ENCODE measurements at regions not wholly inside any gene's neighbourhood (a gene's known extent, or its start where the extent isn't known, plus 50 kb on each side); places are given as distances from the start of the nearest gene placed in this dataset.

DNA sequence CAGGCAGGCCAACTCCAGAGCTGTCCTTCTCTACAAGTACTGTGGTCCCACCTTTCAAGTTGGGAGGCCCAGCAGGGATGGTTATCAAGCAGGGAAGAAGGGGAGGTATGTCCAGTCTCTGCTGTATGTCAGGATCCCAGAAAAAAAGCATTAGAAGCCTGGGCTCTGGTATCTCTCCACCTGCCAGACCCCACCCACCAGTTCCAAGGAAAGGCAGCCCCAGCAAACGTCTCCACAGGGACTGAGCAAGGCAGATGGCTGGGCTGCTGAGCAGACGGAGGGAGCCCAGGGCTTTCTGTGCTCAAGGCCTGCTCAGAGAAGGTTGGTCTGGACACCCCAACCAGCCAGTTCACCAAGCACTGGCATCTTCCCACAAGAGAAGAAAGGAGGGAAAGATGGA is 287.8 kb downstream of the XXYLT1 start:
- no peak for TF ChIP-seq POLR2AphosphoS5 (IDR thresholded peaks at IDR 0.05)
- TF ChIP-seq, protein P1, sequence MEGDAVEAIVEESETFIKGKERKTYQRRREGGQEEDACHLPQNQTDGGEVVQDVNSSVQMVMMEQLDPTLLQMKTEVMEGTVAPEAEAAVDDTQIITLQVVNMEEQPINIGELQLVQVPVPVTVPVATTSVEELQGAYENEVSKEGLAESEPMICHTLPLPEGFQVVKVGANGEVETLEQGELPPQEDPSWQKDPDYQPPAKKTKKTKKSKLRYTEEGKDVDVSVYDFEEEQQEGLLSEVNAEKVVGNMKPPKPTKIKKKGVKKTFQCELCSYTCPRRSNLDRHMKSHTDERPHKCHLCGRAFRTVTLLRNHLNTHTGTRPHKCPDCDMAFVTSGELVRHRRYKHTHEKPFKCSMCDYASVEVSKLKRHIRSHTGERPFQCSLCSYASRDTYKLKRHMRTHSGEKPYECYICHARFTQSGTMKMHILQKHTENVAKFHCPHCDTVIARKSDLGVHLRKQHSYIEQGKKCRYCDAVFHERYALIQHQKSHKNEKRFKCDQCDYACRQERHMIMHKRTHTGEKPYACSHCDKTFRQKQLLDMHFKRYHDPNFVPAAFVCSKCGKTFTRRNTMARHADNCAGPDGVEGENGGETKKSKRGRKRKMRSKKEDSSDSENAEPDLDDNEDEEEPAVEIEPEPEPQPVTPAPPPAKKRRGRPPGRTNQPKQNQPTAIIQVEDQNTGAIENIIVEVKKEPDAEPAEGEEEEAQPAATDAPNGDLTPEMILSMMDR (IDR thresholded peaks at IDR 0.05), result no peak
- TF ChIP-seq POLR2A (IDR thresholded peaks at IDR 0.05), result no peak
- intact Hi-C loops (cut with DNase I; ENCODE audit: low total_unique reads), result no loop called here
- Histone ChIP-seq H3K36me3 (no peaks in the 10 kb centered on the region), H3K4me3 (no peak overlapping the region), H3K27me3 (no peaks in the 10 kb centered on the region), H3K27ac (no peak overlapping the region), H3K9me3 (peaks cover 0 to 2% of the 10 kb centered on the region in 2 donors), H3K4me1 (no peaks in the 10 kb centered on the region)
- peak in 1 of 2 donors; percentile 12 for DNase-seq (ENCODE audit: low spot score in 2 of 2)

DNA sequence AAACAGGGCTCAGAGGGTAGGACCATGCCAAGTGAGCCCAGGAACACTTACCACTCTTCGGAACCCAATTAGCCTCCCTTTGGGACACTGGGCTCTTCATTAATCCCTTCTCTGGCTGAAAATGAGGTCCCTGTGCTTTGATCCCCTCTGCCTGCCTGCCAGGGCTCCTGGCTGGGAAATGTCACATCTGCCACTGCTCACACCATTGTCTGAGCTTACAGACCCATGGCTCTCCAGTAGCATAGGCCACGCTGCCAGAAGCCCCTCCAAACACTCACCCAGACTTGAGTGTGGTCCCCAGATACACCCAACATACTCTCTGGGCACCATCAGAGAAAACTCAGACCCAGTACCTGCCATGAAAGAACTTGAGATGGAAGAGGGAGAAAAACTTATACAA is 287.3 kb downstream of the XXYLT1 start:
- peaks cover 0 to 2% of the 10 kb centered on the region in 2 donors for H3K9me3 ChIP-seq
- intact Hi-C loops (cut with DNase I; ENCODE audit: low total_unique reads), result no loop called here
- no peak overlapping the region for H3K27ac ChIP-seq
- H3K4me1 ChIP-seq, result no peaks in the 10 kb centered on the region
- no peaks in the 10 kb centered on the region for H3K27me3 ChIP-seq
- DNase-seq (ENCODE audit: low spot score in 2 of 2), result peak in 1 of 2 donors; percentile 0
- H3K36me3 ChIP-seq, result no peaks in the 10 kb centered on the region
- H3K4me3 ChIP-seq, result no peak overlapping the region
- TF ChIP-seq, protein P1 (IDR thresholded peaks at IDR 0.05), result no peak
- no peak for TF ChIP-seq POLR2A (IDR thresholded peaks at IDR 0.05)
- TF ChIP-seq POLR2AphosphoS5 (IDR thresholded peaks at IDR 0.05), result no peak

DNA sequence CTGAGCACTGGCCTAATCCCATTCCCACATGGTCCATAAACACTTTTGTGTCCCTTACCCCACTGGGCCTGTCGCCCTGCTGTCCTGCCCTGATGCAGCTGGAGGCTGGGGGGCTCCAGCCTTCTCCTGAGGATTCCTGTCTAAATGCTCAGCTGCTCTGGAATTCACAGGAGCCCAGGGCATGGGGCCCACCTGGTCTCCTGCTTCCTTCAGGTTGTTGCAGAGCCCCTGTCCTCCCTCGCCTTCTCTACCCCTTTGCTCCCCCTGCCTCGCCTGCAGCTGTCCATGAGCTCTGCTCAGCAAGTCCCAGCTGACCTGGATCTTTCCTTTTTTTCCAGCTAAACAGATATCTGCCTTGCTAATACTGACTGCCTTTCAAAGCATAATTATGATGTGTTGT is 286.9 kb downstream of the XXYLT1 start:
- intact Hi-C loops (cut with DNase I; ENCODE audit: low total_unique reads), result no loop called here
- peak in 1 of 2 donors; percentile 6 for DNase-seq (ENCODE audit: low spot score in 2 of 2)
- no peak for TF ChIP-seq POLR2AphosphoS5 (IDR thresholded peaks at IDR 0.05)
- TF ChIP-seq, protein P1 (IDR thresholded peaks at IDR 0.05), result no peak
- no peak for TF ChIP-seq POLR2A (IDR thresholded peaks at IDR 0.05)

DNA sequence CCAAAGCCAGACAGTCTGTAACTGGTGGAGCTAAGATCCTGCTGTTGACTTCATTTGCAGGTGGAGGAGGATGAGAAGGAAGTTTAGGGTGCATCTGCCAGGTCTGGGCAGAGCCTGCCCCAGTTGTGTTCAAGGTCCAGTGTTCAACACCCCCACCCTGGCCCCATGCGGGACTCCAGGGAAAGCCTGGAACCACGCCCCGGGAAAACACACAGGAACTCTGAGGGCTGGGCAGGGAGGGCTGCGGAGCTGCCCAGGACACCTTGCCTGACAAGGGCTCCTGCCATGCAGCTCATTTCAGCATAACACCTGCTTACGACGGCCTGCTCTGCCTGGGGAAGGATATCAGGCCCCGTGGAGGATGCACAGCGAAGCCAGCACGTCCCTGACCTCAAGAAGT is 286.3 kb downstream of the XXYLT1 start:
- Histone ChIP-seq H3K27me3 (no peaks in the 10 kb centered on the region), H3K36me3 (no peaks in the 10 kb centered on the region), H3K4me1 (no peaks in the 10 kb centered on the region), H3K4me3 (peak overlapping the region in 2 of 3 donors; percentile 16 to 48), H3K9me3 (peaks cover 0 to 2% of the 10 kb centered on the region in 2 donors), H3K27ac (no peak overlapping the region)
- intact Hi-C loops (cut with DNase I; ENCODE audit: low total_unique reads), result no loop called here
- DNase-seq (ENCODE audit: low spot score in 2 of 2), result peak in 1 of 2 donors; percentile 17
- TF ChIP-seq, protein P1 (IDR thresholded peaks at IDR 0.05), result no peak
- TF ChIP-seq POLR2AphosphoS5 (IDR thresholded peaks at IDR 0.05), result no peak
- no peak for TF ChIP-seq POLR2A (IDR thresholded peaks at IDR 0.05)

More for the DNA sequence above, 286.9 kb downstream of the XXYLT1 start:
- H3K9me3 ChIP-seq, result peaks cover 0 to 2% of the 10 kb centered on the region in 2 donors
- no peak overlapping the region for H3K27ac ChIP-seq
- H3K4me1 ChIP-seq, result no peaks in the 10 kb centered on the region
- H3K27me3 ChIP-seq, result no peaks in the 10 kb centered on the region
- no peaks in the 10 kb centered on the region for H3K36me3 ChIP-seq
- no peak overlapping the region for H3K4me3 ChIP-seq

DNA sequence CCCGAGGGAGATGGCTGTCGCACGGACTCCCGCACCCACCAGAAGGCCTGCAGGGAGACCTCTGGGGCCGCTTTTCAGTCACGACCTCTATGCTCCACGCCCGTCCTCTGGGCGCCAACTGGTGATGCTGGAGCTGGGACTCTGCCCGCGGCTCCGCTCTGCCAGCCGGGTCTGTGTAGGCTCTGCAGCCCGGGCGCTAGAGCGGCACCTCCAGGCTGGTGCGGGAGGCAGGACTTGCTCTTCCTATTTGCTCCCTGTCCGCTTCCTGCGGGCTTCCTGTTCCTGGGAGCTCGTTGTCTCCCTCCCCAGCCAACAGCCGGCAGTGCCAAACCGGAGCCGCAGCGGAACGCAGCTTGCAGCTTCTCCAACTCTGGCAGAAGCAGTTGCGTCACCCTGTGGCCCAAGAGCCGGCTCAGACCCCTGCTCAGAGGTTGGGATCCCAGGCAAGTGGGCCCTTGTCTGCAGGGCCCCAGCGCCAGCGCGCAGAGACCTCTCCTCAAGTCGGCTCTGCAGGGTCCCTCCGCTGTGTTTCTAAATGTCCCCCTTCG is 285.9 kb downstream of the XXYLT1 start:
- no peaks in the 10 kb centered on the region for H3K36me3 ChIP-seq
- no peaks in the 10 kb centered on the region for H3K4me1 ChIP-seq
- peak overlapping the region; percentile 16 to 48 (median 26) for H3K4me3 ChIP-seq
- DNase-seq (ENCODE audit: low spot score in 2 of 2), result peak; percentile 19 to 74
- no peak overlapping the region for H3K27ac ChIP-seq
- intact Hi-C loops (cut with DNase I; ENCODE audit: low total_unique reads), result no loop called here
- no peaks in the 10 kb centered on the region for H3K27me3 ChIP-seq
- peaks cover 0 to 2% of the 10 kb centered on the region in 2 donors for H3K9me3 ChIP-seq
- no peak for TF ChIP-seq POLR2A (IDR thresholded peaks at IDR 0.05)
- TF ChIP-seq, protein P1 (IDR thresholded peaks at IDR 0.05), result peak in 1 of 3 donors; percentile 35
